H1 (cell line): ENCODE measurements at regions not wholly inside any gene's neighbourhood (a gene's known extent, or its start where the extent isn't known, plus 50 kb on each side); places are given as distances from the start of the nearest gene placed in this dataset.

Source experiments
- BACH1 ChIP-seq: IDR thresholded peaks from 2 replicates; pipeline ENCODE4 v1.6.1; 2012; ENCODE audit warnings: low read length, improper control_type of control experiment
- CEBPB ChIP-seq: IDR thresholded peaks from 2 replicates; pipeline ENCODE4 v1.6.1; 2012; ENCODE audit warnings: low read depth, low read length
- CTBP2 ChIP-seq: IDR thresholded peaks from 2 replicates; pipeline ENCODE4 v1.7.0; 2011; ENCODE audit warnings: borderline replicate concordance, mild to moderate bottlenecking, moderate library complexity, mixed read lengths, low read length; ENCODE audit not compliant: insufficient read depth, insufficient read length
- EP300 ChIP-seq, 2 experiments: IDR thresholded peaks; 1 replicate in 1 of 2; 2 replicates in 1 of 2; pipeline ENCODE4 v1.6.1; 2011 to 2012; ENCODE audit warnings: low read depth in 2 of 2, low read length in 2 of 2, mild to moderate bottlenecking in 2 of 2, borderline replicate concordance in 1 of 2, inconsistent platforms in 1 of 2, moderate library complexity in 1 of 2
- JUN ChIP-seq: IDR thresholded peaks from 2 replicates; pipeline ENCODE4 v1.6.1; 2011; ENCODE audit warnings: low read depth, mild to moderate bottlenecking, improper control_type of control experiment, low read length

DNA sequence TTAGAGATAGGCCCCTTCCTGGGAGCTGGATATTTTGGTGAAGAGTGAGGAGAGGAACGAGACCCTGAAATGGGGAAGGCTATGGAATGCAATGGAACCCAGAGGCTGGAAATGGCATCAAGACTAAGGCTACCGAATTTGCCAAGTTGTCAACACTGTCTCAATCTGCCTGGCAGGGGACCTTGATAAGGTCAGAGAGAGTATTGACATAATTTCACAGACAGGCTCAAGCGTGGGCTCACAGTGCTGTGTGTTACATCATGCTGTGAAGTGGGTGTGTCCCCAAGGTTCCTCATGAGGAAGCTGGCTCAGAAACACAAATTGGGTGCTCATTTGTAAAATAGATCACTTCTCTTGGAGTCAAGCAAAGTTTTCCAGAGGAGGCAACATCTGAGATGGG is 51.8 kb upstream of the CYRIA start (continued):
- TF ChIP-seq JUN = no peak
- no peak for TF ChIP-seq EP300 (IDR thresholded peaks at IDR 0.05; ENCODE audit: borderline replicate concordance in 1 of 2, low read depth in 2 of 2, low read length in 2 of 2)
- no peak for TF ChIP-seq CTBP2
- no peak for TF ChIP-seq CEBPB
- no peak for TF ChIP-seq BACH1
